H1 (cell line): ENCODE measurements at regions not wholly inside any gene's neighbourhood (a gene's known extent, or its start where the extent isn't known, plus 50 kb on each side); places are given as distances from the start of the nearest gene placed in this dataset.

Experiments used
- CTCF ChIA-PET: fragments of 300-600 bp; sonication (Branson Sonifier 250); formaldehyde crosslinking; loops from one replicate; lab custom pipeline; 2021; ENCODE audit not compliant: partially characterized antibody; lab: Charles Lee
- POLR2A ChIA-PET: fragments of 300-600 bp; sonication (Branson Sonifier 250); formaldehyde crosslinking; loops from one replicate; lab custom pipeline; 2021; ENCODE audit warnings: inconsistent platforms; ENCODE audit not compliant: partially characterized antibody; lab: Charles Lee
- DNase-seq, 2 experiments: peaks; one replicate each; pipeline versions ENCODE4 v3.0.0 to v3.0.0-alpha.2; 2010 to 2022; ENCODE audit warnings: low spot score in 2 of 2, low read depth in 1 of 2, mixed read lengths in 1 of 2
- FAIRE-seq: peaks from 2 replicates; lab custom pipeline; 2011; peaks lifted over from hg19 to GRCh38; lab: Jason Lieb, UNC
- H2AFZ ChIP-seq: 2 replicates; pipeline ENCODE4 v1.8.1; 2012; ENCODE audit warnings: low read length, inconsistent platforms
- H2AK5ac ChIP-seq: 2 replicates; pipeline ENCODE4 v1.6.1; 2013; ENCODE audit warnings: low read depth, low read length
- H2BK120ac ChIP-seq: replicated peaks from 2 replicates; pipeline ENCODE3; 2013; ENCODE audit warnings: low read depth, low read length, inconsistent platforms
- H2BK12ac ChIP-seq: 2 replicates; pipeline ENCODE4 v1.6.1; 2013; ENCODE audit warnings: low read depth, low read length
- H2BK15ac ChIP-seq: 2 replicates; pipeline ENCODE4 v1.6.1; 2013; ENCODE audit warnings: low read length
- H2BK20ac ChIP-seq: 2 replicates; pipeline ENCODE4 v1.6.1; 2013; ENCODE audit warnings: low read length
- H2BK5ac ChIP-seq: 2 replicates; pipeline ENCODE4 v1.6.1; 2013; ENCODE audit warnings: low read depth, low read length
- H3K14ac ChIP-seq: 2 replicates; pipeline ENCODE4 v1.6.1; 2013; ENCODE audit warnings: inconsistent platforms; ENCODE audit not compliant: insufficient read length
- H3K18ac ChIP-seq: 2 replicates; pipeline ENCODE4 v1.6.1; 2013; ENCODE audit warnings: low read length; ENCODE audit errors: extremely low read depth
- H3K23ac ChIP-seq: 2 replicates; pipeline ENCODE4 v1.6.1; 2013; ENCODE audit warnings: inconsistent platforms; ENCODE audit not compliant: insufficient read length
- H3K23me2 ChIP-seq: 2 replicates; pipeline ENCODE4 v1.6.1; 2013; ENCODE audit warnings: low read depth, low read length
- H3K27ac ChIP-seq: 2 replicates; pipeline ENCODE4 v1.6.1; 2011; ENCODE audit warnings: low read depth, low read length, inconsistent platforms
- H3K27me3 ChIP-seq, 4 experiments: replicated peaks in 1 of 4; 1 replicate in 1 of 4; 2 replicates in 3 of 4; pipeline versions ENCODE4 v1.6.1 to v1.8.1; 2011 to 2013; ENCODE audit warnings: low read length in 3 of 4, mild to moderate bottlenecking in 3 of 4, inconsistent platforms in 2 of 4, mixed read lengths in 2 of 4, moderate library complexity in 1 of 4; ENCODE audit not compliant: control insufficient read depth in 3 of 4, insufficient read depth in 3 of 4; ENCODE audit errors: extremely low read depth in 1 of 4
- H3K36me3 ChIP-seq, 4 experiments: 2 replicates each; pipeline versions ENCODE4 v1.6.1 to v1.8.1; 2011 to 2013; ENCODE audit warnings: mild to moderate bottlenecking in 4 of 4, low read length in 3 of 4, moderate library complexity in 2 of 4, control low read depth in 1 of 4, inconsistent platforms in 1 of 4; ENCODE audit not compliant: insufficient read depth in 4 of 4, control insufficient read depth in 2 of 4
- H3K4ac ChIP-seq: replicated peaks from 2 replicates; pipeline ENCODE3; 2013; ENCODE audit warnings: low read length, low read depth, mixed read lengths, inconsistent platforms; ENCODE audit not compliant: insufficient read length
- H3K4me1 ChIP-seq, 4 experiments: replicated peaks in 1 of 4; 1 replicate in 1 of 4; 2 replicates in 3 of 4; pipeline versions ENCODE4 v1.6.1 to v1.8.1; 2011 to 2013; ENCODE audit warnings: low read length in 3 of 4, inconsistent platforms in 2 of 4, mixed read lengths in 1 of 4; ENCODE audit not compliant: insufficient read depth in 4 of 4, control insufficient read depth in 3 of 4
- H3K4me2 ChIP-seq, 2 experiments: 2 replicates each; pipeline versions ENCODE4 v1.6.1 to v1.8.1; 2011 to 2013; ENCODE audit warnings: low read depth in 2 of 2, low read length in 2 of 2, control low read depth in 1 of 2, inconsistent platforms in 1 of 2, mild to moderate bottlenecking in 1 of 2; ENCODE audit not compliant: insufficient read depth in 1 of 2
- H3K4me3 ChIP-seq, 4 experiments: fragments of 200-600, 300-600 bp in 1 of 4; sonication (generic), shearing (Covaris generic), sonication (Bioruptor Twin) in 1 of 4; 2 replicates each; pipeline versions ENCODE4 v1.5.1 to v1.8.1; 2011 to 2016; ENCODE audit warnings: low read length in 4 of 4, low read depth in 3 of 4, control low read depth in 2 of 4, inconsistent platforms in 2 of 4, mild to moderate bottlenecking in 2 of 4, mixed read lengths in 1 of 4, moderate library complexity in 1 of 4; ENCODE audit not compliant: insufficient read depth in 2 of 4; ENCODE audit errors: extremely low read depth in 1 of 4
- H3K56ac ChIP-seq: replicated peaks from 2 replicates; pipeline ENCODE3; 2013; ENCODE audit warnings: low read depth, mild to moderate bottlenecking, mixed read lengths, low read length, inconsistent platforms; ENCODE audit not compliant: insufficient read length
- H3K79me1 ChIP-seq: 2 replicates; pipeline ENCODE4 v1.6.1; 2013; ENCODE audit warnings: low read depth, low read length, control low read depth
- H3K79me2 ChIP-seq, 2 experiments: 2 replicates each; pipeline versions ENCODE4 v1.6.1 to v1.8.1; 2012 to 2013; ENCODE audit warnings: low read length in 2 of 2, mild to moderate bottlenecking in 2 of 2, inconsistent platforms in 1 of 2; ENCODE audit not compliant: insufficient read depth in 2 of 2, control insufficient read depth in 1 of 2
- H3K9ac ChIP-seq, 4 experiments: replicated peaks in 1 of 4; 1 replicate in 1 of 4; 2 replicates in 3 of 4; pipeline versions ENCODE4 v1.6.1 to v1.8.1; 2011 to 2013; ENCODE audit warnings: low read depth in 3 of 4, low read length in 3 of 4, control low read depth in 2 of 4, mild to moderate bottlenecking in 2 of 4, moderate library complexity in 2 of 4, inconsistent platforms in 1 of 4; ENCODE audit errors: extremely low read depth in 1 of 4
- H3K9me3 ChIP-seq, 2 experiments: 2 replicates each; pipeline versions ENCODE4 v1.6.1 to v1.8.1; 2012 to 2013; ENCODE audit warnings: mild to moderate bottlenecking in 2 of 2, moderate library complexity in 2 of 2, control low read depth in 1 of 2, inconsistent platforms in 1 of 2, low read depth in 1 of 2, low read length in 1 of 2, mixed read lengths in 1 of 2; ENCODE audit not compliant: insufficient read depth in 2 of 2
- H4K20me1 ChIP-seq, 2 experiments: replicated peaks in 1 of 2; 2 replicates each; pipeline versions ENCODE3 to v1.8.1; 2011 to 2013; ENCODE audit warnings: inconsistent platforms in 2 of 2, low read length in 2 of 2, mild to moderate bottlenecking in 1 of 2; ENCODE audit not compliant: insufficient read depth in 2 of 2, control insufficient read depth in 1 of 2
- H4K5ac ChIP-seq: 2 replicates; pipeline ENCODE4 v1.6.1; 2013; ENCODE audit warnings: low read length, low read depth, mixed read lengths, inconsistent platforms; ENCODE audit not compliant: insufficient read length
- H4K8ac ChIP-seq: 2 replicates; pipeline ENCODE4 v1.8.0; 2013; ENCODE audit warnings: mild to moderate bottlenecking, moderate library complexity, low read length, inconsistent platforms; ENCODE audit not compliant: insufficient read depth; ENCODE audit errors: extremely low read depth
- H4K91ac ChIP-seq: replicated peaks from 2 replicates; pipeline ENCODE3; 2013; ENCODE audit warnings: low read length, mixed read lengths, inconsistent platforms; ENCODE audit not compliant: insufficient read length
- POLR2A ChIP-seq, 2 experiments: IDR thresholded peaks; 1 replicate in 1 of 2; 2 replicates in 1 of 2; pipeline ENCODE4 v1.6.1; 2011; ENCODE audit warnings: low read depth in 2 of 2, low read length in 2 of 2, mild to moderate bottlenecking in 2 of 2; ENCODE audit errors: control extremely low read depth in 1 of 2
- SP4 ChIP-seq: IDR thresholded peaks from 2 replicates; pipeline ENCODE4 v1.6.1; 2012; ENCODE audit warnings: low read length, inconsistent platforms
- WGBS, 2 experiments: shearing (Covaris generic) in 1 of 2; methylation state at CpG; one replicate each; pipeline versions ENCODE4 v1.1.6 to v1.1.7; 2013 to 2015; ENCODE audit warnings: low lambda C conversion rate in 2 of 2, mixed read lengths in 2 of 2, inconsistent platforms in 1 of 2, low coverage in 1 of 2, missing lambda C conversion rate in 1 of 2; ENCODE audit not compliant: insufficient replicate concordance in 2 of 2, insufficient coverage in 1 of 2, insufficient read length in 1 of 2; ENCODE audit errors: extremely low coverage in 1 of 2, missing lambda C conversion rate in 1 of 2; 5-methylcytosine and 5-hydroxymethylcytosine counted together

- WGBS, 2 experiments, result 79% methylated on average over 2 of the region's 2 CpGs; no CpG with 5 or more reads in 1 of the 2 experiments
- Histone ChIP-seq H3K4ac (no peak overlapping the region), H3K23ac (no peak overlapping the region), H3K4me1 (no peaks in the 10 kb centered on the region), H3K4me3 (no peak overlapping the region), H4K8ac (no peak overlapping the region), H3K23me2 (no peaks in the 10 kb centered on the region), H2BK120ac (no peak overlapping the region), H3K36me3 (no peaks in the 10 kb centered on the region), H3K79me2 (no peaks in the 10 kb centered on the region), H3K56ac (no peak overlapping the region), H3K4me2 (no peak overlapping the region), H4K5ac (no peak overlapping the region), H2BK15ac (no peak overlapping the region), H3K18ac (no peak overlapping the region), H2BK5ac (no peak overlapping the region), H2BK12ac (no peak overlapping the region), H4K20me1 (no peaks in the 10 kb centered on the region), H3K27me3 (no peaks in the 10 kb centered on the region), H3K14ac (no peak overlapping the region), H4K91ac (no peak overlapping the region), H2AK5ac (no peak overlapping the region), H3K27ac (no peak overlapping the region), H3K9me3 (peaks cover 5 to 82% of the 10 kb centered on the region in 2 experiments; a peak in 2 of 4 replicates), H3K79me1 (no peaks in the 10 kb centered on the region), H3K9ac (no peak overlapping the region), H2BK20ac (no peak overlapping the region), H2AFZ (no peak overlapping the region)
- ChIA-PET CTCF (no interaction called here), POLR2A (no interaction called here)
- no peak for DNase-seq
- no peak for FAIRE-seq
- no peak for TF ChIP-seq POLR2A (IDR thresholded peaks at IDR 0.05; ENCODE audit: control extremely low read depth in 1 of 2, low read depth in 2 of 2, low read length in 2 of 2)
- no peak for TF ChIP-seq SP4
These were observed 66.8 kb downstream of the RBMY1A1 start for GRCh38 chrY:21601524-21601923.
